ENCODE measurements at regions not wholly inside any gene's neighbourhood (a gene's known extent, or its start where the extent isn't known, plus 50 kb on each side); places are given as distances from the start of the nearest gene placed in this dataset.

GRCh38 chr9:134271338-134272301, 54.6 kb upstream of the RXRA start:
- intact Hi-C loops (cut with DNase I), result no loop called here
- H3K4me3 ChIP-seq, result no peak overlapping the region
- DNase-seq (ENCODE audit: extremely low spot score in 2 of 2), result no peak
- H3K9me3 ChIP-seq, result no peaks in the 10 kb centered on the region
- no peak overlapping the region for H3K27ac ChIP-seq
- H3K4me1 ChIP-seq, result no peaks in the 10 kb centered on the region
- H3K36me3 ChIP-seq, result no peaks in the 10 kb centered on the region
- H3K27me3 ChIP-seq, result no peaks in the 10 kb centered on the region
- TF ChIP-seq POLR2A (IDR thresholded peaks at IDR 0.05), result no peak
- TF ChIP-seq POLR2AphosphoS5 (IDR thresholded peaks at IDR 0.05; ENCODE audit: insufficient read depth in 1 of 2, low read depth in 1 of 2), result no peak
- TF ChIP-seq, protein P1, sequence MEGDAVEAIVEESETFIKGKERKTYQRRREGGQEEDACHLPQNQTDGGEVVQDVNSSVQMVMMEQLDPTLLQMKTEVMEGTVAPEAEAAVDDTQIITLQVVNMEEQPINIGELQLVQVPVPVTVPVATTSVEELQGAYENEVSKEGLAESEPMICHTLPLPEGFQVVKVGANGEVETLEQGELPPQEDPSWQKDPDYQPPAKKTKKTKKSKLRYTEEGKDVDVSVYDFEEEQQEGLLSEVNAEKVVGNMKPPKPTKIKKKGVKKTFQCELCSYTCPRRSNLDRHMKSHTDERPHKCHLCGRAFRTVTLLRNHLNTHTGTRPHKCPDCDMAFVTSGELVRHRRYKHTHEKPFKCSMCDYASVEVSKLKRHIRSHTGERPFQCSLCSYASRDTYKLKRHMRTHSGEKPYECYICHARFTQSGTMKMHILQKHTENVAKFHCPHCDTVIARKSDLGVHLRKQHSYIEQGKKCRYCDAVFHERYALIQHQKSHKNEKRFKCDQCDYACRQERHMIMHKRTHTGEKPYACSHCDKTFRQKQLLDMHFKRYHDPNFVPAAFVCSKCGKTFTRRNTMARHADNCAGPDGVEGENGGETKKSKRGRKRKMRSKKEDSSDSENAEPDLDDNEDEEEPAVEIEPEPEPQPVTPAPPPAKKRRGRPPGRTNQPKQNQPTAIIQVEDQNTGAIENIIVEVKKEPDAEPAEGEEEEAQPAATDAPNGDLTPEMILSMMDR (IDR thresholded peaks at IDR 0.05), result no peak

- no peaks in the 10 kb centered on the region for H3K27me3 ChIP-seq
- no peak overlapping the region for H3K27ac ChIP-seq
- H3K4me1 ChIP-seq, result no peaks in the 10 kb centered on the region
- intact Hi-C loops (cut with DNase I), result no loop called here
- H3K9me3 ChIP-seq, result no peaks in the 10 kb centered on the region
- no peak overlapping the region for H3K4me3 ChIP-seq
- no peaks in the 10 kb centered on the region for H3K36me3 ChIP-seq
- TF ChIP-seq POLR2AphosphoS5 (IDR thresholded peaks at IDR 0.05; ENCODE audit: insufficient read depth in 1 of 2, low read depth in 1 of 2), result no peak
- no peak for DNase-seq (ENCODE audit: extremely low spot score in 2 of 2)
These were observed 53.8 kb upstream of the RXRA start for GRCh38 chr9:134272302-134273023.

DNA sequence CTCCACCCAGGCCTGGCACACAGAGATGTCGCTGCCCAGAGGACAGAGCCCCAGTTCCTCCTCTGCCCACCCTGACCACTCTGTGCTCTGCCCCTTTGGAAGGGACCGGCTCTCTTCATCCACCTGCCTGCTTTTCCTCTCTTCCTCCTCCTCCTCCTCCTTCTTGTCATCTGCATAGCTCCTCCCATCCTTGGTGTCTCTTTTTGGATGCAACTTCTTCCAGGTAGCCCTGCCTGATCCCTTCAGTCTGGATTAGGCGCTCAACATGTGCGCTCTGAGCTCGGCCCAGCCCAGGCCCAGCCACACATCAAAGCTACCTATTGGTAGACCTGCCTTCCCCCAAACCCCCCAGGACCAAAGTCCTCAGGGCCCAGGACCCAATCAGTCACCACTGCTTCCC, 52.6 kb upstream of the RXRA start:
- H3K36me3 ChIP-seq, result no peaks in the 10 kb centered on the region
- no peak for DNase-seq (ENCODE audit: extremely low spot score in 2 of 2)
- no peaks in the 10 kb centered on the region for H3K27me3 ChIP-seq
- no peaks in the 10 kb centered on the region for H3K4me1 ChIP-seq
- intact Hi-C loops (cut with DNase I), result no loop called here
- no peaks in the 10 kb centered on the region for H3K9me3 ChIP-seq
- TF ChIP-seq, protein P1 (IDR thresholded peaks at IDR 0.05), result no peak
- TF ChIP-seq POLR2A (IDR thresholded peaks at IDR 0.05) (no peak), POLR2AphosphoS5 (IDR thresholded peaks at IDR 0.05; ENCODE audit: insufficient read depth in 1 of 2, low read depth in 1 of 2) (no peak)
- no peak overlapping the region for H3K4me3 ChIP-seq
- no peak overlapping the region for H3K27ac ChIP-seq

DNA sequence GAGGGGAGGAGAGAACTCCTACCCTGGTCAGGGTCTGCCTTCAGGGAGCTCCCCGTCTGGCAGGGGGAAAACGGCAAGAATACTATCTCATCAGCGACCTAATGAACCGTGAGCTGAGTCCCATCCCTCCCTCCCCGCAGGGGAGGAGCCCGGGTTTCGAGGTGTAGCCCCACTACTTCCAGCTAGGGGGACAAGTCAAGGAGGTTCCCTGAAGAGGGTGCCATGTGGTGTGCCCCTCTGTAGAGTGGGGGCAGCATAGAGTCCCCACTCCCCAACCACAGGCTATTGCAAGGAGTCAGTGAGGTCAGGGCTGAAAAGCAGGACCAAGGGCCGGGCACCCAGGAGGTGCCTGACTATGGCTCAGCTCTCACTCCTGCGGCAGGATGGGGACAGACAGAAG, 50.9 kb upstream of the RXRA start:
- Histone ChIP-seq H3K27me3 (no peaks in the 10 kb centered on the region), H3K27ac (no peak overlapping the region), H3K4me1 (no peaks in the 10 kb centered on the region), H3K4me3 (no peak overlapping the region), H3K36me3 (no peaks in the 10 kb centered on the region), H3K9me3 (no peaks in the 10 kb centered on the region)
- intact Hi-C loops (cut with DNase I), result no loop called here
- no peak for DNase-seq (ENCODE audit: extremely low spot score in 2 of 2)
- TF ChIP-seq POLR2AphosphoS5 (IDR thresholded peaks at IDR 0.05; ENCODE audit: insufficient read depth in 1 of 2, low read depth in 1 of 2), result no peak
- TF ChIP-seq POLR2A (IDR thresholded peaks at IDR 0.05), result no peak
- TF ChIP-seq, protein P1 (IDR thresholded peaks at IDR 0.05), result no peak

DNA sequence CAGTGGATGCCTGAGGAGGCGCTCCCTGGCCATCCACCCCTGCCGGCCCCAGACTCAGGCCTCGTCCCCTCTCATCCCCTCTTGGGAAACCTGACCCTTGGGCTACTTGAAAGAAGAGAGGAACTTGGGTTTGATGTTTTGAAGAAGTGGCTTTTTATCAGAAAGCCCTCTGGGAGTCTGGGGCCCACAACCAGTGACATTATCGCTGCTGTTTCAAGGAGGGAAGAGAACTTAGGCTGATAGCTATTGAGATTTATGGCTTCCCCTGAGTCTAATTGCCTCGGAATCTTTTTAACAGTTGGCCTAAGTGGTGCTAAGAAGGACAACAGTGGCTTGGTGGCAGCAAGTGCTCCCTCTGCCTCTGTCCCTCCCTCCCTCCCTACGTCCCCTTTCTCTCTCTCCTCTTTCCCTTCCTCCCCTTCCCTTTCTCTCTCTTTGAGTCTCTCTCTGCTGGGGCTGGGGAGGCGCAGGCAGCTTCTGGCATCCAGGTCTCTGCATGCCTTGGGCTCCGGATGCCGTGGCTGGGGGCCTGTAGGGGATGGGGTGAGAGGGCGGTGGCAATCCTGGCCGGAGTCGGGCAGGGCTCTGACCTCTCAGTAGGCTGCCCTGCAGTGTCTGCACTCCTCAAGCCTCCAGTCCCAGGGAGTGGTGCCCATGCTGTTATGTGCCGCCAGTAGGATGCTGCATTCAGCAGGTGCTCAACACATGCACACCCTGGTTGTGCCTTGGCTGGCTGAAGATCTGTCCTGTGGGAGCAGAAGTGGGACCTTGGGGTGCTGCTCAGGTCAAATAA, 49.6 kb upstream of the RXRA start:
- intact Hi-C loops (cut with DNase I), result no loop called here
- no peaks in the 10 kb centered on the region for H3K36me3 ChIP-seq
- H3K4me1 ChIP-seq, result no peaks in the 10 kb centered on the region
- H3K4me3 ChIP-seq, result no peak overlapping the region
- H3K27ac ChIP-seq, result no peak overlapping the region
- no peak for DNase-seq (ENCODE audit: extremely low spot score in 2 of 2)
- H3K9me3 ChIP-seq, result no peaks in the 10 kb centered on the region
- TF ChIP-seq, protein P1 (IDR thresholded peaks at IDR 0.05), result no peak
- TF ChIP-seq POLR2A (IDR thresholded peaks at IDR 0.05) (no peak), POLR2AphosphoS5 (IDR thresholded peaks at IDR 0.05; ENCODE audit: insufficient read depth in 1 of 2, low read depth in 1 of 2) (no peak)
- no peaks in the 10 kb centered on the region for H3K27me3 ChIP-seq

Data from vagina (tissue), 2 donors.